ENCODE measurements at regions not wholly inside any gene's neighbourhood (a gene's known extent, or its start where the extent isn't known, plus 50 kb on each side); places are given as distances from the start of the nearest gene placed in this dataset.

GRCh38 chr4:156312261-156312847, 358.7 kb upstream of the CTSO start:
- no peak overlapping the region for H3K4me3 Mint-ChIP-seq
- no peaks in the 10 kb centered on the region for H3K4me1 Mint-ChIP-seq

GRCh38 chr4:156309031-156309430, 355.4 kb upstream of the CTSO start:
- no peak for ATAC-seq (ENCODE audit: low read depth)
- intact Hi-C loops (cut with micrococcal nuclease) = no loop called here
- Mint-ChIP-seq H3K9me3 (no peaks in the 10 kb centered on the region), H3K27ac (no peak overlapping the region), H3K4me1 (no peaks in the 10 kb centered on the region), H3K36me3 (ENCODE audit: low read depth) (no peaks in the 10 kb centered on the region), H3K4me3 (no peak overlapping the region), H3K27me3 (no peaks in the 10 kb centered on the region)
- no peak for DNase-seq
- ChIA-PET POLR2A (no interaction called here), CTCF (no interaction called here)
- TF ChIP-seq CTCF (IDR thresholded peaks at IDR 0.05) = no peak

More at GRCh38 chr4:156312261-156312847, 358.7 kb upstream of the CTSO start:
- ChIA-PET POLR2A (no interaction called here), CTCF (no interaction called here)
- peaks cover 1% of the 10 kb centered on the region for H3K9me3 Mint-ChIP-seq
- H3K36me3 Mint-ChIP-seq (ENCODE audit: low read depth) = no peaks in the 10 kb centered on the region
- no peak for DNase-seq
- intact Hi-C loops (cut with micrococcal nuclease) = no loop called here
- no peaks in the 10 kb centered on the region for H3K27me3 Mint-ChIP-seq
- no peak for ATAC-seq (ENCODE audit: low read depth)
- no peak overlapping the region for H3K27ac Mint-ChIP-seq
- TF ChIP-seq CTCF (IDR thresholded peaks at IDR 0.05) = no peak

- intact Hi-C loops (cut with micrococcal nuclease) = no loop called here
- no peak for ATAC-seq (ENCODE audit: low read depth)
- no peak overlapping the region for H3K27ac Mint-ChIP-seq
- DNase-seq = no peak
- H3K36me3 Mint-ChIP-seq (ENCODE audit: low read depth) = no peaks in the 10 kb centered on the region
- ChIA-PET POLR2A (no interaction called here), CTCF (no interaction called here)
- no peaks in the 10 kb centered on the region for H3K9me3 Mint-ChIP-seq
- H3K4me1 Mint-ChIP-seq = no peaks in the 10 kb centered on the region
- no peak for TF ChIP-seq CTCF (IDR thresholded peaks at IDR 0.05)
- no peaks in the 10 kb centered on the region for H3K27me3 Mint-ChIP-seq
- H3K4me3 Mint-ChIP-seq = no peak overlapping the region
Measured at GRCh38 chr4:156303708-156304107, 350.0 kb upstream of the CTSO start.

DNA sequence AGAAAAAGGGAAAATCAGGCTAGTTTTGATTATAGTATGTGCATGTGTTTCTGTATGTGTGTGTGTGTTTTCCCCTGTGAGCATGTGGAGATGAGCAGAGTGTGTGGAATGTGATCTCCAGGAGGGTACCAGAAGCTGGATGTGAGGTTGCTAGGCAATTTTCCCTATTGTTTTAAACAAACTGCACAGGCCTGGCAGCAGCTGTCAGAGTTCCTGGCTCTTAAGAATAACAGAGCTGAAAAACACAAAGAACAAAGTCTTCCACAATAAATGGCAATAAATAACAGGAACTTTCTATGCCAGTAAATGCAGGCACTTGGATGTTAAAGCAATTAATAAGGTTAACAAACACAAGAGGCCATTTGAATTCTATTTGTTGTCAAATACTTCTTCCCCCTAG, 344.6 kb upstream of the CTSO start:
- no peak for TF ChIP-seq CTCF (IDR thresholded peaks at IDR 0.05)
- Mint-ChIP-seq H3K4me3 (no peak overlapping the region), H3K27me3 (no peaks in the 10 kb centered on the region), H3K4me1 (no peaks in the 10 kb centered on the region), H3K9me3 (no peaks in the 10 kb centered on the region), H3K36me3 (ENCODE audit: low read depth) (no peaks in the 10 kb centered on the region), H3K27ac (no peak overlapping the region)
- intact Hi-C loops (cut with micrococcal nuclease) = no loop called here
- no peak for ATAC-seq (ENCODE audit: low read depth)
- DNase-seq = no peak
- POLR2A ChIA-PET = no interaction called here
- CTCF ChIA-PET = no interaction called here

- DNase-seq (no peak), ATAC-seq (ENCODE audit: low read depth) (no peak)
- Mint-ChIP-seq H3K4me3 (no peak overlapping the region), H3K36me3 (ENCODE audit: low read depth) (no peaks in the 10 kb centered on the region), H3K27me3 (no peaks in the 10 kb centered on the region), H3K27ac (no peak overlapping the region), H3K4me1 (no peaks in the 10 kb centered on the region), H3K9me3 (no peaks in the 10 kb centered on the region)
- ChIA-PET CTCF (no interaction called here), POLR2A (no interaction called here)
- no peak for TF ChIP-seq CTCF (IDR thresholded peaks at IDR 0.05)
- intact Hi-C loops (cut with micrococcal nuclease) = no loop called here
Measured at GRCh38 chr4:156295676-156296195, 342.1 kb upstream of the CTSO start.

All from activated B cell treated with CpG ODN at 0.5 μM for 24 hours (primary cell).